ENCODE measurements at regions not wholly inside any gene's neighbourhood (a gene's known extent, or its start where the extent isn't known, plus 50 kb on each side); places are given as distances from the start of the nearest gene placed in this dataset.
"Not testable (repeated sequence)": the region's sequence is repeated elsewhere in the genome, so short reads cannot be mapped to it uniquely, and the experiment has no call there.

DNA sequence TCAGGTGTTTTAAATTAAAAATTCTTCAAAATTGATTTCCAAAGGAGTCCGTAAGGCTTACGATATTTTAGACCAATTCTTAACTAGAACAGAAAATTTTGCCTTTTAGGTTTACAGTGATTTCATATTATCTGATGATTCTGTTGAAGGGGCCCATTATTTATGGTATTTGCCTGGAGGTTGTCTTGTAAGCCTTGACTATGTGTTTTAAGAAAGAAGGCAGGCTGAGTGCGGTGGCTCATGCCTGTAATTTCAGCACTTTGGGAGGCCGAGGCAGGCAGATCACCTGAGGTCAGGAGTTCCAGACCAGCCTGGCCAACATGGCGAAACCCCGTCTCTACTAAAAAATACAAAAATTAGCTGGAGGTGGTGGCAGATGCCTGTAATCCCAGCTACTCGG, 67.0 kb upstream of the RGL1 start:
- TF ChIP-seq ZNF274 (IDR thresholded peaks at IDR 0.05; ENCODE audit: low read depth, low read length); YY1 (IDR thresholded peaks at IDR 0.05; ENCODE audit: insufficient read depth, insufficient read length): not testable (repeated sequence)

Data from NT2/D1 (cell line).